NCI-H128 (cell line): ENCODE measurements at regions not wholly inside any gene's neighbourhood (a gene's known extent, or its start where the extent isn't known, plus 50 kb on each side); places are given as distances from the start of the nearest gene placed in this dataset.

ENCODE experiments used
- DNase-seq: peaks from one replicate; lab custom pipeline; 2025; ENCODE audit not compliant: unreplicated experiment; lab: John Stamatoyannopoulos, UW

DNA sequence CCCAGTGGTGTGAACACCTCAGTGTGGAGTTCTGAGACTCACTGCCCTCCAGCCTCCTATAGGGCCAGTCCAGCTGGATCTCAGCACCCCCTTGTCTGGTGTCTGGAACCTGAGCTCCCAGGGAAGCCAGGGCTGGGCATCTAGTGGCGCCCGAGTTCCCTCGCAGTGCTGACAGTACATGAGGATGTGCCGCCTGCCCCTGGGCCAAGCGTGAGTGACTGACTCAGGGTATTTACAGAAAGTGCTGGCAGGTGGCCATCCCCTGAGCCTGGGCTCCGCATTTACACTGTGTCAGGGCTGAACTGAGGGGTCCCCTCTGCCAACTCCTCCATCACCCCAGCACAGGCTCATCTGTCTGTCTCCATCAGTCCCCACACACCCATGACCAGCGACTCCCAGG lies 185.3 kb downstream of the BRD1 start:
- DNase-seq: no peak

DNA sequence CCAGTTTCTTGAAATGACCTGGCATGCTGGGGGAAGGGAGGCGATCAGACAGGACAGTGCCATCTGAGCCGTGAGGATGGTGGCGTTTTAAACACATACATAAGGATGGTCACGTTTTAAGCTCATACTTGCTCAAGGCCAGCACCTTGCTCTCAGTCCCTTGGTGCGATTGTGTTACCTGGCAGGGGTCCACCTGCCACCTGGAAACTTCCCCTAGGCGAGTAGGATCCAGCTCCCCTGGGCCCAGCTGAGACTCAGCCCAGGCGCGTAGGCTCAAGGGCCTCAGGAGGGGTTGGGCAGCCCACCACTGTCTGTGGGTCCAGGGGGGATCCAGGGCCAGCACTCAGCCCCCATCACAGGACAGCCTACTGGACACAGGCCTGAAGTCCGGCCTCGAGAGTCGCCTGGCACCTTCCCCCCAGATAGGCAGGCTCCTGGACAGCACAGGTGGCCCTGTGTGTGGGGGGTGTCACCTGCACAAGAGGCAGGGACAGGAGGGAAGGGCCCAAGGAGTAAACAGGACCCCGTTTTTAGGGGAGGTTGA lies 185.8 kb downstream of the BRD1 start:
- no peak for DNase-seq

DNA sequence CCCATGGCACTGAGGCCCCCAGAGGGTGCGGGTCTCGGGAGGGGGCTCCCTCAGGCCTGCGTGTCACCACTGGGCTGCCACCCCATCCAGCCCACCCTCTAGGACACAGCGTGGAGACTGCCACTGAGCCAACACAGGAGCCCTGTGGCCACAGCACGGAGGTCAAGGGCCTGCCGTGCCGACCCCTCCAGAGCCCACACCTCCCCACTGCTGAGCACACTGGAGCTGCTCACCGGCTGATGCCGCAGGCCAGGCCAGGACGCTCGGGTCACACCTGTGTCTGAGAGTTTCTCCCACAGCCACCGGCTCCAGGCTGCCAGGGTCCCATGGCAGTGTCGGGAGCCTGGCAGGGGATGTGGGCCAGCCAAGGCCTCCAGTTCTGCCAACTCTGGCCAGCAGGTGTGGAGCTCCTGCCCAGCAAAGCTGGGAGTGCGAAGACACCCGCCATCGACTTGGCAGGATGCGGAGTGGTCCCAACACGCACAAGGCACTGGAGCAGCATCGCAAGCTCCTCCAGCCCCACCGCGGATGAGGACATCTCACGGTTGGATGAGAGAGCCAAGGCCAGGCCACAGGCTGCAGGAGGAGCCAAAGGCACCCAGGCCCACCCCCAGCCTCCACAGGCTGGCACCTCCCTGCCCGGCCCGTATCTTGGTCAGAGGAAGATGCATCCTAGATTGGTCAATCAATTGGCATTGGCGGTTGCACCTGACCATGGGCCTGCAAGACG lies 187.1 kb downstream of the BRD1 start:
- no peak for DNase-seq

DNA sequence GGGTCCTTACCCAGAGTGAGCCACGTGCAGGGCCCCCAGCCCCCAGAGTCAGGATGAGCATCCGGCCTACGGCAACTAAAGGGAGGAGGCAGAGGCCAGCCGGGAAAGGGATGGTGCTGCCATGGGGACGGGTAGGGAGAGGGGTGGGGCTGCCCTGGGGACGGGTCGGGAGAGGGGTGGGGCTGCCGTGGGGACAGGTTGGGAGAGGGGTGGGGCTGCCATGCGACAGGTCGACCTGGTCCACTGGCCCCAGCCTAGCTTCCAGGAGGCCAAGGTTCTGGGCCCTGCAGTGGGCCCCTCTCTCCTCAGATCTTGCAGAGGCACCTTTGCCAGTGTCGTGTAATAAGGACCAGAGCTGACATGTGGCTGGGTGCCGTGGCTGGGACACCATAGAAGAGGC lies 187.7 kb downstream of the BRD1 start:
- DNase-seq: no peak

DNA sequence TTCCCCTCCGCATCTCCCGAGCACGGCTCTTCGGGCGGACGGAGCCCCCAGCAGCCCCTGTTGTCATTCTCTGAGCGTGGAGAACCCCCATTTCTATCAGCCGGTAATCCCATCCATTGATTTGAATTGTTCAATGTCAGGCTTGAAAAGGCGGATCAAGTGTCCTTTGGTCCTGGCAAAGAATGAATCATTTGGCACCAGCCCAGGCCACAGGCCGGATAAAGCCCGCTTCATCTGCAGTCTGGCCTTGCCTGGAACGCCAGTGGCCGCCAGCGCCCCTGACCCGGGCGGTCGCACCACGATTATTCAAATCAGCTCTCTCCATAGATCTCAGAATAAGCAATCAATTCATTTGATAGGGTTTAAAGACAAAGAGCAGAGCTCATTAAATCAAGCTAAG lies 188.9 kb downstream of the BRD1 start:
- no peak for DNase-seq

DNA sequence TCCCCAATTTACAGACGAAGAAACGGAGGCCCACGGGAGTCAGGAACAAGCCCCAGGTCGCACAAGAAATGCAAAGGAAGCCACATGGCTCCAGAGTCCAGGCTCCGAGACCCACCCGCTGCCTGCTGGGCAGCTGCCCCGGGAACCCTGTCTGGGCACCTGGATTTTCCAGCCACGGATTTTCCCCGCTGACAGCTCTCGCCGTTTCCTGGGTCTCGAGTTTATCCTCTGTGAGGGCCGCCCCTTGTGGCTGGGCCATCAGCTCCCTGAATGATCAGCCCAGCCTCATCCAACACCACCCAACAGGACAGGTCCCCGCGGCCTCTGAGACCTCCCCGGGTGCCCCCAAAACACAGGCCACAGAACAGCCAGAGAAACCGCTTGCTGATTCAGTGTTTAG lies 189.7 kb downstream of the BRD1 start:
- DNase-seq: no peak

DNA sequence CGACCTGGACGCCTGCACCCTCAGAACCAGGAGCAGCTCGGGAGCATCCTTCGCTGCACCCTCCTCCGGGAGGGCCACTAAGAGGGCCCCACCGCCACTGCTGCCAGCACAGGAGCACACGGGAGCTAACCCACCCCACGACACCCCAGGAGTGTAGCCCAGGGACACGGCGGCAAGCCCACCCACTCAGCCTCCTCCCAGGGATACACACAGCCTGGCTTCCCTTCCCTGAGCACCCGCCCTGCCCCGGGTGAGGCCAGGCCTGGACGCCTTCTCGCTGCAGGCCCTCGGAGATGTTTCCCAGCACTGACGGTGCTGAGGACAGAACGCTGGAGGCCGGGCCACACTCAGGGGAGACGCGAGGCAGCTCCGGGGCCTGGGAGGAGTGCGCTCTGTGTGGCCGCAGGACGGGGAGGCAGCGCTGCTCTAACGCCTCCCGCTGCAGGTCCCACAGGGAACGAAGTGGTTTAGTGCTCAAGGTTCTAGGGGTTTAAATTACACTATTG lies 190.4 kb downstream of the BRD1 start:
- DNase-seq: no peak

DNA sequence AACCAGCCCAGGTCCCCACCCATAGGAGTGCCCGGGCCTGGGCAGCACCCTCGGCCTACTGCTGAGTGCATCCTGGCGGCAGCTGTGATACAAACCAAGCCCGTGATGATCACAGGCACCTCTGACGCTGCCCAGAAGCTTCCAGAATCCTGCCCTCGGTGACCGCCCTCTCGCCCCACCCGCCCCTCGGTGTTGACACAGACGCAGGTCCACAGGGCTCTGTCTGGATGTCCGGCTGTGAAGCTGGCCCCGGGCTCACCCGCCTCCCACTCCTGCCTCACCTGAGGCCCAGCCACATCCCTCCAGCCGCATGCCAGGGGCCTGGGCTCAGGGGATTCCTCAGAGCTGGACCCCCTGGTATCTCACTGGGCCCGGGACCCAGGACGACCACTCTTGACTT lies 191.0 kb downstream of the BRD1 start:
- no peak for DNase-seq

DNA sequence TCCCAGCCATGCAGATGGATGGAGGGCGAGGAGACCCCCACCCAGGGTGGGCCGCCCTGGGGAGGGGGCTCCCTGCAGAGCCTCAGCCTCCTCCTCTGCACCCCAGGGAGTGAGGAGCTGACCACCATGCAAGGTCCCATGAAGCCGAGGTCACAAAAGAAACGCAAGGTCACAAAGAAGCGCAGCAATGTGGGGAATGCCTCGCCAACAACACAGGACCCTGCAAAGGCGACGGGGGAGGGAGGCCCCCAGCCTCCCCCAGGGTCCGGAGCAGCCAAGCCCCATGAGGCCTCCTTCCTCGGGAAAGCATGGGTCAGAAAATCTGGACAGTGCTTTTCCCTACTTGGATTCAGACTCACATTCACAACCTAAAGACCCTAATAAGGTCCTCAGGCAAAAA lies 191.5 kb downstream of the BRD1 start:
- DNase-seq: no peak

DNA sequence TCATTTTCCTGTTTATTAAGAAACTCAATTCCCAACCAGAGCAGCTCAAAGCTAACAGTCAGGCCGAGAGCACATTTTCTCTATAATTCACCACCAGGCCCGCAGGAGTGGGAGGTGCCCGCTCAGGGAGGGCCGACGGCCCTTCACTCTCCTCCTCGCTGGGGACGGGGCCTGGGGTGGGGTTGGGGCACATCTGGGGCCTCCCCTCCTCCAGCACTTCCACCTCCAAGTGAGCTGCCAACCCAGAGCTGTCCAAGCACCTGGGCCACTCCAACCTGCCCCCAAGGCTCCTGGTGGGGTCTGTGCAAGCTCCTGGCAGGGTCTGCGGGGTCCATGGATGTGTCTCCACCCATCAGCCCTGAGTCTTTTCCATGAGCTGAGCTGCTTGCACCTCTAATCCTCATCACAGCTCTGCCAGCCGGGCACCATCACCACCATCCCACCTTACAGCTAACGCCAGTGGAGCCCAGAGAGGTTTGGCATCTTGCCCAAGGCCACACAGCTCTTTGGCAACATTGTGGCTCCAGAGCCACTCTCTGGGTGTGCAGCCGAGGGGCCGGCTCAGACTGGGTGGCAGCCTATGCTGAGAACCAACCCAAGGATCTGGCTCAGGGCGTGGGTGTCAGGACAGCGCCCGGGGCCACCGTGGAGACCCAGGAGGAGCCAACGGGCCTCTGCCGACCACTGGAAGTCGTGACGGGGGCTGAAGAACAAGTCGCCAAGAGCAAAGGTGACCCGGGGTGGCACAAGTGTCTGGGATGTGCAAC lies 193.5 kb downstream of the BRD1 start:
- no peak for DNase-seq

DNA sequence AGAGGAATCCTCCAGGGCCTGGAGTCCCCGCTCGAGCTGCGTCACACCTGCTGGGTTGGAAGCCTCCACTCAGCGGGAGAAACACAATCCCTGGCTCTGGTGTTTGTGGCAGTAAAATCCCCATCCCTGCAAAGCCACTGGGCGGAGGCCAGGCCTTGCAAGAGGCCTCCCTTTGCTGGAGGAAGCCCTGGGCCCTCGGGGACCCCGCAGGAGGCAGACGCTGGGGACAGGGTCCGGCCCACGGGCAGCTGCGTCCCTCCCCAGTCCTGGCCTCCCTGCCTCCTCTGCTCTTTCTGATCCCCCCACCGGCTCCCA lies 194.7 kb downstream of the BRD1 start:
- DNase-seq: no peak

DNA sequence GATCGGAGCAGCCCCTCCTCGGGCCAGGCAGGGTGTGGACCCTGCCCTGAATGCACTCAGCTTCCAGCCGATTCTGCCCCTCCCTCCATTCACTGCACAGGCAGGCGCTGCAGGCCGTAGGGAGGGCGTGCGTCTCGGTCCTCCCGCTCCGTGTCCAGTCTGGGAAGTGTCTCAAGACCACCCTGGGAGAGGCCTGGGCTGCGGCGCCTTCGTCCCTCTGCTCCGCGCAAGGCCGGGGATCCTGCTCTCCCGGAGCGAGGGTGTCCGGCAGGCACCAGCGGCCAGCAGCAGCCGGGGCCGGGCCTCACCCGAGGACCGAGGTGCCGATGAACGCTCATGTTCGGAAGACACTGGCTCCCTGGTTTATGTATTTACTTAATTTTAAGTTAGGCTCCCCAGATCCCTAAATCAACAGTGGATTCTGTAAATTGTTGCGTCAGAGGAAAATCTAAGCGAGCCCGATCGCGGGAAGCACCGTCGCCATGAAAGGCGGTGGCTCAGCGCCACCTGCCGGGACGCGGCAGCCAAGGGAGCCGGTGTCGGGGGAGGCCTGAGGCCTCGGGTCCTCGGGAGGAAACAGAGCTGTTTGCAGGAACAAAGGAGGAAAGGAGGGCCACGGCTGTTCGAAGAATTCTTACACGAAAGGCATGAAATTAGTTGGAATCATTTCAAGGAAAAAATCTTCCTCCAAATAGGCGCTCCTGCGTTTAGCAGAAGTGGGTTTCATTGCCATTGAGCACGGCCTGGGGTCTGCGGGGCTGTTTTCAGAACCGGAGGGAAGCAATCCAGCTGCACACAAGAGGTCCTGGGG lies 195.3 kb downstream of the BRD1 start:
- peak; percentile 27 for DNase-seq

DNA sequence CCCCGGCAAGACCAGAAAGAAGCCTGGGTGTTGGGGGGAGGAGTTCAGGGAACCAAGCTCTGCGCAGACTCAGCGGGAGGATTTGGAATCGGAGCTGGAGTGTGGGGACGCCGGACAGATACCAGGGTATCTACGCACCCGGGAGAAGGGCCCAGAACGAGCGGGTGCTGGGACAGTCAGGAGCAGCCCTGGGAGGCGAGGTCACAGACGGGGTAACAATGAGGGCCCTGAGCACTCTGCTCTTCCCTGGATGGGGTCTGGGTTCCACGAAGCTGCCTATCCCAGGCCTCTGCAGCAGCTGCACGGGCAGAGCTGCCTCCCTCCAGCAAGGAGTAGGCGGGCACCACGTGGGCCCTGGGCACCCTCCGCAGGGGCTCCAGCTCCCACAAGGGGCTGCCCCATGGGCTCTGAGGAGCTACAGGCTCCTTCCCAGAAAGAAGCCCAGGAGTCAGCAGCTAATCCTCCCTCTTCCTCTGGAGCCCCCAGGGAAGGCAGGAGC lies 197.2 kb downstream of the BRD1 start:
- no peak for DNase-seq

DNA sequence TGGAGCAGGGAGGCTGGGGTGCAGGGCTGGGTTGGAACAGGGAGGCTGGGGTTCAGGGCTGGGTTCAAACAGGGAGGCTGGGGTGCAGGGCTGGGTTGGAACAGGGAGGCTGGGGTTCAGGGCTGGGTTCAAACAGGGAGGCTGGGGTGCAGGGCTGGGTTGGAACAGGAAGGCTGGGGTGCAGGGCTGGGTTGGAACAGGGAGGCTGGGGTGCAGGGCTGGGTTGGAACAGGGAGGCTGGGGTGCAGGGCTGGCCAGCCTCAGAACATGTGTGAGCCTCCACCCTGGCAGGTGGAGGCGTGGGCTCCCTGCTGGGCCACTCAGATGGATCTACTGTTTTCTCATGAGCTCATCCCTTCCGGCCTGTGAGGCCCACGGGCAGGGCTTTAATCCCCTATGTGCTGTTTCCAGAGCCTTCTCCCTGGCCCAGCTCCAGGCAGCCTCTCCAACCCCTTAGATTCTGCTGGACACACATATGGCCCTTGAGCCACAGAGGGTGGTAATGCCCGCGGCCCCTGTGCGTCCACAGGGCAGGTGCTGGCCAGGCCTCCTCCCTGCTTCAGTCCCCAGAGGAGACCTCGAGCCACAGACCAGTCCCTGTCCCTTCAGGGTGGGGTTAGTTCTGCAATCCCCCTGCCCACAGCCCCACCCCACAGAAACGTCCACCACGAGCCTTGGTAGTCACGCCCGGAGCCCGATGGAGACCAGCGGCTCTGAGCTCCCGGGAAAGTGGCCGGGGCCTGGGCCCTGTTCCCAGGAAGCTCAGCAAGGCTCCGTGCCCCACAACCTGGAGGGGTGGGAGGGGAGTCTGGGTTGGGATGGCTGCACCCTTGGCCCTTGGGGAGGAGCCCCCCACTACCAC lies 197.9 kb downstream of the BRD1 start:
- DNase-seq: no peak

DNA sequence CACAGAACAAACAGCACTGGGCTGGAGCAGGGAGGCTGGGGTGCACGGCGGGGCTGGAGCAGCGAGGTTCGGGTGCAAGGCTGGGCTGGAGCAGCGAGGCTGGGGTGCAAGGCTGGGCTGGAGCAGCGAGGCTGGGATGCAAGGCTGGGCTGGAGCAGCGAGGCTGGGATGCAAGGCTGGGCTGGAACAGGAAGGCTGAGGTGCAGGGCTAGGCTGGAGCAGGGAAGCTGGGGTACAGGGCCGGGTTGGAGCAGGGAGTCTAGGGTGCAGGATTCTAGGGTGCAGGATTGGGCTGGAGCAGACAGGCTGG lies 198.5 kb downstream of the BRD1 start:
- no peak for DNase-seq

DNA sequence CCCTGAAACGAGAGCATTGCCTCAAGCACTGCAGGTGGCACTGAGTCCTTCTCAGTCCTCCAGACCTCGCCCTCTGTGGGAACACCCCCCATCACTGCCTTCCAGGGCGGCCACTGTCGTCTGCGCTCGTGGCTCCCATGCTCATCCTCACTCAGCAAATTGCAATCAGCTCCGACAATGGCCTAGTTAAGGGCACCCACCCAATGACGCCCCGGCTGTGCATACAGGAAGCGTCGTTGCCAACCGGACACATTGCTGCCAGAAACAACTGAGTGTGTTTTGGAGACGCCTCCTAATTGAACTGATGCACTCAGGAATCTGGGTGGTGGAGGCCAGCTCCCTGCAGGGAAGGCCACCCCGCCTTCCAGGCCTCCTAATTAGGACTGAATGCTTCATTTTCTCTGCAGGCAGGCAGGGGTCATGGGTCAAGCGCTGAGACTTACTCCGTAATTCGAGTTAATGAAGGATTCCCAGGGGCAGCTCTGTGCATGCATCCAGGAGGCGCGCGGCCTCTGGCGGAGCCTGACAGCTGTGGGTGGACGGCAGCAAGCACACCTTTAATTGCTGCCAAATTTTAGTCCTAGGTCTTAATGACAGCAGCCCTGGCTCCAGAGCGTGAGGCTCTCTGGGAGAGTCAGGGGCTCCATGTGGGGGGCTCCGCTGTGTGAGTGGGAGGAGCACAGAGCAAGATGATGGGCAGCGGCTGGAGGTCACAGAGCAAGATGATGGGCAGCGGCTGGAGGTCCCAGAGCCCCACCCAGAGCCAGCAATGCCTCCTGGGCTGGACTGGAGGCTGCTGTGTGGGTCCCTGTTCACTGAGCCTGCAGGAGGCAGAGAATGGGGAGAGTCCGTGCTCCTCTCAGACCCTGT lies 199.0 kb downstream of the BRD1 start:
- DNase-seq: no peak

DNA sequence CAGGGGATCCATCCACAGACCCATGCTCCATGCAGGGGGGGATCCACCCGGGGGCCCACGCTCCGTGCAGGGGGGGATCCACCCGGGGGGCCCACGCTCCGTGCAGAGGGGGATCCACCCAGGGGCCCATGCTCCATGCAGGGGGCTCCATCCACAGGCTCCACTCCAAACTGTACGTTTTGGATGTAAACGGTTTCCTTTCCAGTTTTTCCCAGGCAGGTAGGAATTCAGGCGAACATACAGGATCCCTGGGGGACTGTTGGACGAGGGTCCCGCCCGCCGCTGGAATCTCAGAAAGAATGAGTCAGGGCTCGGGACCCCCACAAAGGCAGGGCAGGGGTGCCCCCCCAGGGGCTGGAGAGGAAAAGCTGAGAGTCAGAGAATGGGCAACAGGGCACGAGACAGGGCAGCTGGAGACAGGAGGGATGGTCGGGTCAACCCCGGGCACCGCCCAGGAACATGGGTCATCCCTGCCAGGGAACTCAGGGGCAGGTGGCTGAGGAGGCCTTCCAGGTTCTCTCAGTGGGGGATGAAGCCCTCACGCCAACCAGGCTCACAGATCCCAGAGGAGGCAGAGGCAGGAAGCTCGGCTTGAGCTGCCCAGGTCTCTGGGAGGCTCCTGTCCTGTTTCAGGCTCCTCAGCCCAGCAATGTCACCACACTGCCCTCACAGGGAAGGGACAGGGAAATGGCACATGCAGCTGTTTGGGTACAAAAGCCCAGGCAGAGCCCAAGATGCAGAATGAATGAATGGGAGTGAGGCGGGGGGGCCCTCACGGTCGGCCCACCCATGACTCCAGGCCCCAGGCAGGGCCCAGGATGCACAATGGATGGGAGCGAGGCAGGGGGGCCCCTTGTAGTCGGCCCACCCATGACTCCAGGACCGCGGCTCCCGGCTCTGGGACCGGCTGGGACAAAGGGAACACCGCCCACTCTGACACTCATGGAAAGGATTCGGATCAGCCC lies 200.2 kb downstream of the BRD1 start:
- no peak for DNase-seq

DNA sequence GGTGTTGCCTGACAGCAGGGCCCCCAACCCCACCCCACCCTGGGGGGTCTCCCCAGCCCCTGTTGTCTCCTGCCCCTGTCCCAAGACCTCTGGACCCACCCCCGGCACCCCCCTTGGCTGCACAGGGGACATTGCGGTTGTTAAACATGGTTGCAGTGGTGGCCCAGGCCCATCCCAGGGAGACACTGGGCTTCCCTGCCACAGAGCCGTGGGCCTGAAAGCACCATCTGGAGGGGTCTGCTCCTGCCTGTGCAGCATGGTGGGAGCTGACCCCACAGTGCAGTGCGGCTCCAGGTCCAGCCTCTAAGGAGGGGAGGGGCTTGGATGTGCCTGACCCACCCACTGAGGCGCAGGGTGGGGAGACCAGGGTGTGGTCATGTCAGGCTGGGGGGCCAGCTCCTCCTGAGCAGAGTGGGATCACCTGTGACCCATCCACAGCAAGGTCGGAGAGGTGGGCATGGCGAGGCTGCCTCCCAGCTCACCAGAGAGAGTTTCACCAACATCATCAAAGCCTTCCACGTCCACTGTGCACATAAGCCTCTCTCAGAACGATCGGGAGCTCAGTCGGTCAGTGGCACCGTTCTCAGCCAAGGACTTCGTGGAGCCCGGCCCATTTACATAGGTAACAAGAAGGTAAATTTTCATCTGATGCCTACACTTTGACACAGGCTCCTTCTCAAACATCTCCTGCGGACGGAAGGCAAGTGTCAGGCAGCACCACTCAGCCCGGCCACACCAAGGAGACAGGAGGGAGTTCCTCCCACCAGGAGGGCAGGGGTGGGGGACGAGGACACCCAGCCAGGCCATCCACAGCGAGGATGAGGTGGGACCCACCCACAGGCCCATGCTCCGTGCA lies 201.1 kb downstream of the BRD1 start:
- no peak for DNase-seq
